K562 (cell line): ENCODE measurements at regions not wholly inside any gene's neighbourhood (a gene's known extent, or its start where the extent isn't known, plus 50 kb on each side); places are given as distances from the start of the nearest gene placed in this dataset.

Source experiments
- ATAC-seq: fragments of 200-7000 bp; cut with Tn5 transposase; 3 replicates; pipeline ENCODE4 v1.9.1; 2020; ENCODE audit warnings: moderate library complexity
- BruUV-seq: library from RNA; stranded (reverse); fragments of 400-500 nt; replicated peaks from 2 replicates; lab custom pipeline; 2021; lab: Mats Ljungman, UMichigan
- CTCF ChIA-PET: fragments of 300-600 bp; formaldehyde crosslinking; extraction: SDS; loops from one replicate; lab custom pipeline; 2021; ENCODE audit warnings: low intra/inter-chr PET ratio; lab: Yijun Ruan, JAX
- POLR2A ChIA-PET: fragments of 300-600, 350-650 bp; sonication (Branson Sonifier 250); formaldehyde crosslinking; extraction: SDS; loops from one replicate; lab custom pipeline; 2021; ENCODE audit warnings: antibody characterized with exemption, inconsistent platforms; lab: Yijun Ruan, JAX
- DNase-seq, 4 experiments: peaks; one replicate each; pipeline versions ENCODE4 v3.0.0 to v3.0.0-alpha.2; 2011 to 2018; ENCODE audit warnings: low spot score in 3 of 4, mixed read lengths in 3 of 4; ENCODE audit errors: extremely low read depth in 1 of 4
- FAIRE-seq: peaks from 2 replicates; lab custom pipeline; 2011; peaks lifted over from hg19 to GRCh38; lab: Jason Lieb, UNC
- H2AFZ ChIP-seq: 2 replicates; pipeline ENCODE4 v1.6.0; 2011; ENCODE audit warnings: low read depth, low read length, control low read depth, inconsistent platforms
- H3K27ac ChIP-seq: fragments of 200-600 bp; 3 replicates; pipeline ENCODE4 v1.8.0; 2011; ENCODE audit warnings: low read depth, mild to moderate bottlenecking, control low read depth, inconsistent platforms, low read length, moderate library complexity, mixed read lengths; ENCODE audit errors: extremely low read depth
- H3K27me3 ChIP-seq, 2 experiments: fragments of 300-600 bp in 1 of 2; 2 replicates in 1 of 2; 3 replicates in 1 of 2; pipeline versions ENCODE4 v1.6.0 to v1.8.0; 2011; ENCODE audit warnings: inconsistent platforms in 2 of 2, low read length in 2 of 2, mild to moderate bottlenecking in 1 of 2, mixed read lengths in 1 of 2, moderate library complexity in 1 of 2; ENCODE audit not compliant: control insufficient read depth in 2 of 2, insufficient read depth in 2 of 2
- H3K36me3 ChIP-seq: fragments of 300-600 bp; 3 replicates; pipeline ENCODE4 v1.8.0; 2011; ENCODE audit warnings: mild to moderate bottlenecking, low read length, inconsistent platforms; ENCODE audit not compliant: control insufficient read depth, insufficient read depth
- H3K4me1 ChIP-seq, 2 experiments: fragments of 200-600 bp in 1 of 2; replicated peaks in 1 of 2; 2 replicates in 1 of 2; 3 replicates in 1 of 2; pipeline versions ENCODE4 v1.5.1 to v1.8.0; 2011; ENCODE audit warnings: inconsistent platforms in 2 of 2, low read length in 2 of 2, mild to moderate bottlenecking in 1 of 2, mixed read lengths in 1 of 2, moderate library complexity in 1 of 2; ENCODE audit not compliant: control insufficient read depth in 2 of 2, insufficient read depth in 2 of 2
- H3K4me2 ChIP-seq: 2 replicates; pipeline ENCODE4 v1.6.1; 2011; ENCODE audit warnings: low read length, control low read depth, inconsistent platforms, mixed read lengths; ENCODE audit not compliant: insufficient read depth
- H3K4me3 ChIP-seq: fragments of 200-600 bp; sonication (generic), shearing (Covaris generic); 2 replicates; pipeline ENCODE4 v1.5.1; 2016; ENCODE audit warnings: control low read depth, inconsistent platforms
- H3K79me2 ChIP-seq: fragments of 200-600 bp; 3 replicates; pipeline ENCODE4 v1.8.0; 2011; ENCODE audit warnings: low read length, inconsistent platforms; ENCODE audit not compliant: control insufficient read depth, insufficient read depth
- H3K9ac ChIP-seq, 2 experiments: 2 replicates each; pipeline versions ENCODE4 v1.6.0 to v1.6.1; 2011; ENCODE audit warnings: low read depth in 2 of 2, low read length in 2 of 2, control low read depth in 1 of 2, inconsistent platforms in 1 of 2, mild to moderate bottlenecking in 1 of 2, mixed read lengths in 1 of 2; ENCODE audit not compliant: insufficient read depth in 1 of 2
- H3K9me1 ChIP-seq: one replicate; pipeline ENCODE4 v1.6.0; 2011; ENCODE audit warnings: inconsistent platforms, mild to moderate bottlenecking, low read length, moderate library complexity; ENCODE audit not compliant: control insufficient read depth, insufficient read depth
- H3K9me3 ChIP-seq: replicated peaks from 2 replicates; pipeline ENCODE4 v1.5.1; 2011; ENCODE audit warnings: low read depth, low read length, inconsistent platforms; ENCODE audit not compliant: control insufficient read depth, insufficient read depth
- H4K20me1 ChIP-seq: replicated peaks from 2 replicates; pipeline ENCODE4 v1.6.1; 2011; ENCODE audit warnings: low read length, inconsistent platforms, mixed read lengths; ENCODE audit not compliant: control insufficient read depth, insufficient read depth
- CBX1 ChIP-seq: sonication (generic); IDR thresholded peaks from 2 replicates; pipeline ENCODE4 v1.6.1; 2016; ENCODE audit warnings: antibody characterized with exemption, low read depth, mild to moderate bottlenecking
- CBX5 ChIP-seq: IDR thresholded peaks from 2 replicates; pipeline ENCODE4 v1.6.1; 2014; ENCODE audit warnings: low read depth, borderline replicate concordance
- CEBPZ ChIP-seq: fragments of 150-350 bp; IDR thresholded peaks from 2 replicates; pipeline ENCODE4 v1.6.1; 2014; ENCODE audit warnings: low read depth, mild to moderate bottlenecking, low read length, borderline replicate concordance
- CREB5 ChIP-seq: fragments of 250-450 bp; sonication (Bioruptor Pico); IDR thresholded peaks from 2 replicates; pipeline ENCODE4 v1.5.0; 2020; ENCODE audit warnings: mild to moderate bottlenecking
- E2F4 ChIP-seq: sonication (generic); formaldehyde crosslinking; IDR thresholded peaks from 2 replicates; pipeline ENCODE4 v1.8.0; 2022; ENCODE audit warnings: mild to moderate bottlenecking, low read depth, missing genetic modification reagents
- NCOR1 ChIP-seq: fragments of 450-650 bp; IDR thresholded peaks from 2 replicates; pipeline ENCODE4 v1.6.1; 2016; ENCODE audit warnings: mild to moderate bottlenecking, moderate library complexity
- ZNF282 ChIP-seq: sonication (generic); formaldehyde crosslinking; IDR thresholded peaks from 2 replicates; pipeline ENCODE4 v1.8.1; 2023; ENCODE audit warnings: missing genetic modification reagents
- ZNF518B ChIP-seq: fragments of 250-450 bp; sonication (Bioruptor Pico); IDR thresholded peaks from 2 replicates; pipeline ENCODE4 v1.5.0; 2021; ENCODE audit warnings: mild to moderate bottlenecking, moderate library complexity
- ZNF707 ChIP-seq: fragments of 250-450 bp; sonication (Bioruptor Pico); conservative IDR thresholded peaks from 2 replicates; pipeline ENCODE4 v1.8.0; 2022; ENCODE audit warnings: inconsistent platforms, mild to moderate bottlenecking, moderate library complexity
- WGBS: fragments of 100-300 bp; shearing (Covaris generic); methylation state at CpG from one replicate; pipeline ENCODE4 v1.1.6; 2016; ENCODE audit warnings: low coverage, mixed read lengths; ENCODE audit not compliant: insufficient coverage; ENCODE audit errors: missing lambda C conversion rate; 5-methylcytosine and 5-hydroxymethylcytosine counted together
- in situ Hi-C: fragments of 300-500 bp; cut with MboI; formaldehyde crosslinking; loops from 4 replicates; pipeline ENCODE4 v1.15.0; 2018; ENCODE audit warnings: inconsistent platforms, mixed read lengths
- intact Hi-C: fragments of 100-400 bp; cut with micrococcal nuclease; formaldehyde crosslinking; loops from 2 replicates; pipeline ENCODE4 v1.14.2; 2022

- no peak for TF ChIP-seq CEBPZ
These were observed 427.4 kb upstream of the FLRT2 start (continued) for GRCh38 chr14:85102591-85102990.

GRCh38 chr14:85106506-85106905 is 423.4 kb upstream of the FLRT2 start:
- no peak overlapping the region for H3K9ac ChIP-seq
- ATAC-seq (no peak), DNase-seq (no peak), FAIRE-seq (no peak)
- in situ Hi-C loops = no loop called here
- POLR2A ChIA-PET = no interaction called here
- H3K27ac ChIP-seq = no peak overlapping the region
- WGBS = 0% methylated on average over 2 of the region's 2 CpGs
- H3K4me2 ChIP-seq = no peak overlapping the region
- CTCF ChIA-PET = no interaction called here
- H3K4me3 ChIP-seq = no peak overlapping the region
- BruUV-seq = no TSS peak
- intact Hi-C loops = no loop called here
- H3K27me3 ChIP-seq = no peaks in the 10 kb centered on the region
- H3K79me2 ChIP-seq = no peaks in the 10 kb centered on the region
- no peaks in the 10 kb centered on the region for H3K4me1 ChIP-seq
- H3K36me3 ChIP-seq = no peaks in the 10 kb centered on the region
- 0 out of 2 replicates have a peak, but pooled peaks cover 2% of the 10 kb centered on the region for H3K9me3 ChIP-seq
- H2AFZ ChIP-seq = no peak overlapping the region
- no peaks in the 10 kb centered on the region for H3K9me1 ChIP-seq
- no peaks in the 10 kb centered on the region for H4K20me1 ChIP-seq
- TF ChIP-seq CBX1 (no peak), CBX5 (no peak), CREB5 (CRISPR knock-in tag) (no peak), NCOR1 (no peak), ZNF707 (CRISPR knock-in tag) (no peak), E2F4 (no peak), ZNF518B (no peak), ZNF282 (CRISPR knock-in tag) (no peak)
